ENCODE measurements at regions not wholly inside any gene's neighbourhood (a gene's known extent, or its start where the extent isn't known, plus 50 kb on each side); places are given as distances from the start of the nearest gene placed in this dataset.

DNA sequence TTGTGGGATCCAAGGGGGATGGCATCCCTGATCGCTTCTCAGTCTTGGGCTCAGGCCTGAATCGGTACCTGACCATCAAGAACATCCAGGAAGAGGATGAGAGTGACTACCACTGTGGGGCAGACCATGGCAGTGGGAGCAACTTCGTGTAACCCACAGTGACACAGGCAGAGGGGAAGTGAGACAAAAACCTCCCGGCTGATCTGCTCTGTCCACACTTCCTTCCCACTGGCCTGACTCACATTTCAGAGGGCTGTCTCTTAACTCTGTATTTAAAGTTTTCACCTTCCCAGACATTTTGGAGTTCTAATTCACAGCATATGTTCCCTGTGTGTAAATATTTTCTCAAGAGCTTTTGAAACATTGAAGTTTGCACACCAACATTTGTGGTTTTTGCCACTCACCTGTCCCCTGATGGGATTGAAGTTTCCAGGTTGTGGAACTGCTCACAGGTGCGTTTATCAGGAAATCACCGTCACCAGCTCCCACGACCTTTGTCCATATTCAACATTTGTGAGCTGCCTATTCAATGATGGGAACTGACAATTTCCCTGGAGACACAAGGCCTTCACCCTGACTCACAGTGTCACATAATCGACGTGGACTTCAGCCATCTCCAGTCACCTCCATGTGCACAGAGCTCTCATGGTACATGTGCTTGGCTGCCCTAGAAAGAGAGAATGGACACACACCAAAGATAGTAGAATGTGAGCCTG is 99.2 kb downstream of the VPREB1 start:
- no peak overlapping the region for H3K4me3 Mint-ChIP-seq
- Histone ChIP-seq H3K4me3 (ENCODE audit: low read length) (no peak overlapping the region), H3K9me3 (ENCODE audit: control insufficient read depth, low read length) (no peaks in the 10 kb centered on the region), H3K27ac (ENCODE audit: low read depth, low read length) (no peak overlapping the region), H3K4me1 (ENCODE audit: control insufficient read depth, insufficient read depth, low read length) (no peaks in the 10 kb centered on the region), H3K9ac (ENCODE audit: extremely low read depth, low read length, poor library complexity, severe bottlenecking) (no peak overlapping the region), H3K27me3 (ENCODE audit: control insufficient read depth, insufficient read depth, low read length, poor library complexity, severe bottlenecking) (peaks cover 74% of the 10 kb centered on the region), H3K36me3 (ENCODE audit: control insufficient read depth, insufficient read depth, low read length) (no peaks in the 10 kb centered on the region)
- H3K9me3 Mint-ChIP-seq: no peaks in the 10 kb centered on the region
- WGBS, 2 experiments (ENCODE audit: insufficient coverage in 1 of 2, insufficient read length in 1 of 2): 76 to 83% methylated on average over 9 of the region's 9 CpGs
- H3K27me3 Mint-ChIP-seq (ENCODE audit: insufficient read depth): peaks cover 93% of the 10 kb centered on the region
- no peak overlapping the region for H3K27ac Mint-ChIP-seq
- H3K36me3 Mint-ChIP-seq (ENCODE audit: low read depth): no peaks in the 10 kb centered on the region
- no peak for DNase-seq
- H3K4me1 Mint-ChIP-seq: peaks cover 5% of the 10 kb centered on the region
- TF ChIP-seq, protein P1, sequence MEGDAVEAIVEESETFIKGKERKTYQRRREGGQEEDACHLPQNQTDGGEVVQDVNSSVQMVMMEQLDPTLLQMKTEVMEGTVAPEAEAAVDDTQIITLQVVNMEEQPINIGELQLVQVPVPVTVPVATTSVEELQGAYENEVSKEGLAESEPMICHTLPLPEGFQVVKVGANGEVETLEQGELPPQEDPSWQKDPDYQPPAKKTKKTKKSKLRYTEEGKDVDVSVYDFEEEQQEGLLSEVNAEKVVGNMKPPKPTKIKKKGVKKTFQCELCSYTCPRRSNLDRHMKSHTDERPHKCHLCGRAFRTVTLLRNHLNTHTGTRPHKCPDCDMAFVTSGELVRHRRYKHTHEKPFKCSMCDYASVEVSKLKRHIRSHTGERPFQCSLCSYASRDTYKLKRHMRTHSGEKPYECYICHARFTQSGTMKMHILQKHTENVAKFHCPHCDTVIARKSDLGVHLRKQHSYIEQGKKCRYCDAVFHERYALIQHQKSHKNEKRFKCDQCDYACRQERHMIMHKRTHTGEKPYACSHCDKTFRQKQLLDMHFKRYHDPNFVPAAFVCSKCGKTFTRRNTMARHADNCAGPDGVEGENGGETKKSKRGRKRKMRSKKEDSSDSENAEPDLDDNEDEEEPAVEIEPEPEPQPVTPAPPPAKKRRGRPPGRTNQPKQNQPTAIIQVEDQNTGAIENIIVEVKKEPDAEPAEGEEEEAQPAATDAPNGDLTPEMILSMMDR (conservative IDR thresholded peaks at IDR 0.05): no peak

DNA sequence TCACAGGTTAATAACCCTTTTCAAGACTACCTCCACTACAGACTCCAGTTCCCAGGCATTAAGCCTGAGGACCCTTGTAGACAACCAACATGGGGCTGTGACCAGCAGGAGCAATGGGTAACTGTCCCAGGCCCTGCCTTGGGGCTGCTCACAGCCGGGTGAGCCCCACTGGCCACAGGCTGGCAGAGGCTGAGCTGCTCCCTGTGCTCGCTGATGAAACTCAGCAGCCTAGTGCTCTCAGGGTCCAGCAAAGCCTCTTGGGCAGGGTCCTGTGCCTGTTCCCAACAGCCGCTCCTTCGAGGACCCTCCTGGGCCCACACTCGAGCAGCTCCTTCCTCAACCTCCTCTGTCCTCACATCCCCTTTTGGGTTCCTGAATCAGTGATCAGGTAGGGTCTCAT is 99.8 kb downstream of the VPREB1 start:
- no peaks in the 10 kb centered on the region for H3K36me3 Mint-ChIP-seq (ENCODE audit: low read depth)
- WGBS, 2 experiments (ENCODE audit: insufficient coverage in 1 of 2, insufficient read length in 1 of 2): 69 to 82% methylated on average over 2 to 5 of the region's 5 CpGs
- Histone ChIP-seq H3K27ac (ENCODE audit: low read depth, low read length) (no peak overlapping the region), H3K9me3 (ENCODE audit: control insufficient read depth, low read length) (no peaks in the 10 kb centered on the region), H3K36me3 (ENCODE audit: control insufficient read depth, insufficient read depth, low read length) (no peaks in the 10 kb centered on the region), H3K4me3 (ENCODE audit: low read length) (no peak overlapping the region), H3K4me1 (ENCODE audit: control insufficient read depth, insufficient read depth, low read length) (no peaks in the 10 kb centered on the region), H3K9ac (ENCODE audit: extremely low read depth, low read length, poor library complexity, severe bottlenecking) (no peak overlapping the region), H3K27me3 (ENCODE audit: control insufficient read depth, insufficient read depth, low read length, poor library complexity, severe bottlenecking) (peaks cover 74% of the 10 kb centered on the region)
- TF ChIP-seq, protein P1 (conservative IDR thresholded peaks at IDR 0.05): no peak
- peaks cover 93% of the 10 kb centered on the region for H3K27me3 Mint-ChIP-seq (ENCODE audit: insufficient read depth)
- no peaks in the 10 kb centered on the region for H3K9me3 Mint-ChIP-seq
- H3K4me3 Mint-ChIP-seq: no peak overlapping the region
- H3K27ac Mint-ChIP-seq: no peak overlapping the region
- peaks cover 5% of the 10 kb centered on the region for H3K4me1 Mint-ChIP-seq
- no peak for DNase-seq

DNA sequence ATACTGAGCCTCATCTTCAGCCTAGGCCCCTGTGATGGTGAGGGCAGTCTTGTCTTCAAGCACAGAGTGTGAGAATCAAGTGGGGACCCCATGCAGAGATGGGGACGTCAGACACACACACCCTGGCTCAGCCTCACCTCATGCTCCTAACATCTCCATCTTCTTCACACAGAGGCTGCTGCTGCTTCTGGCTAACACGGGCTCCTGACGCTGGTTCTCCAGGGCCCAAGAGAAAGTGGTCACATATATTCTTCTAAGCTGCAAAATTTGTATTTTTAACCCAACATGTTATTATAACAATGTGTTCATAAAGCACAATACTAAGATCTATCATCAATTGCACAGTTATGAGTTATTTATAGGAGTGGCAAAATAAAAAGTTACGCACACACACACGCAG is 101.2 kb downstream of the VPREB1 start:
- Mint-ChIP-seq H3K27me3 (ENCODE audit: insufficient read depth) (peaks cover 93% of the 10 kb centered on the region), H3K9me3 (no peaks in the 10 kb centered on the region), H3K27ac (no peak overlapping the region), H3K4me1 (peaks cover 5% of the 10 kb centered on the region), H3K36me3 (ENCODE audit: low read depth) (no peaks in the 10 kb centered on the region), H3K4me3 (no peak overlapping the region)
- TF ChIP-seq, protein P1 (conservative IDR thresholded peaks at IDR 0.05): no peak
- 82% methylated on average over 3 of the region's 5 CpGs; no CpG with 5 or more reads in 1 of the 2 experiments for WGBS, 2 experiments (ENCODE audit: insufficient coverage in 1 of 2, insufficient read length in 1 of 2)
- no peaks in the 10 kb centered on the region for H3K36me3 ChIP-seq (ENCODE audit: control insufficient read depth, insufficient read depth, low read length)
- H3K27ac ChIP-seq (ENCODE audit: low read depth, low read length): no peak overlapping the region
- H3K9ac ChIP-seq (ENCODE audit: extremely low read depth, low read length, poor library complexity, severe bottlenecking): no peak overlapping the region
- no peak for DNase-seq
- H3K4me1 ChIP-seq (ENCODE audit: control insufficient read depth, insufficient read depth, low read length): no peaks in the 10 kb centered on the region
- no peak overlapping the region for H3K4me3 ChIP-seq (ENCODE audit: low read length)
- no peaks in the 10 kb centered on the region for H3K9me3 ChIP-seq (ENCODE audit: control insufficient read depth, low read length)
- H3K27me3 ChIP-seq (ENCODE audit: control insufficient read depth, insufficient read depth, low read length, poor library complexity, severe bottlenecking): peaks cover 74% of the 10 kb centered on the region

Data from endodermal cell (in vitro differentiated cells).